A549 (cell line): ENCODE measurements at regions not wholly inside any gene's neighbourhood (a gene's known extent, or its start where the extent isn't known, plus 50 kb on each side); places are given as distances from the start of the nearest gene placed in this dataset.

ENCODE experiments used
- POLR2A ChIP-seq: IDR thresholded peaks from 2 replicates; pipeline ENCODE4 v1.6.1; 2012; ENCODE audit warnings: mild to moderate bottlenecking, low read length
- RCOR1 ChIP-seq: fragments of 150-350 bp; IDR thresholded peaks from 2 replicates; pipeline ENCODE4 v1.6.1; 2014; ENCODE audit warnings: antibody characterized with exemption, low read length, low read depth
- RFX5 ChIP-seq: fragments of 450-650 bp; IDR thresholded peaks from 2 replicates; pipeline ENCODE4 v1.7.1; 2014; ENCODE audit warnings: antibody characterized with exemption, mild to moderate bottlenecking, moderate library complexity
- TF ChIP-seq, protein P1 (sequence below): fragments of >200 bp; sonication (Bioruptor Twin); formaldehyde crosslinking; IDR thresholded peaks from 3 replicates; pipeline ENCODE4 v1.5.1; 2016

DNA sequence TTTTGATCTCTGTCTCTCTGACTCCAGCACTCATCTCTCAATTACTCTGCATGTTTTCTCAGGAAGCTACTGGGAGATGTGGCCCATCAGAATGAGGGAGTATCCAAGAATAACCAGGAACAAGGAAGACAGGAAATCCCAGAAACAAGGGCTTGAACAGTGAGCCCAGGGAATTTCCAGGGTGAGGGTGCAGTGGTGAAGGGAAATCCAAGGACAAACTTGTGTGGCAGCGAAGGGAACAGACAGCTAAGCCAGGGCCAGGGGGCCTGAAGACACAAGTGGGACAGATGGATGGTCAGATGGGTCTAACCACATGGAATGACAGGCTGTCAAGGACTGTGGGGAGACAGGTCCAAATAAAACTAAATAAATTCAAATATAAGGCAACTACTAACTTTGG is 121.8 kb upstream of the ERRFI1 start:
- TF ChIP-seq POLR2A = no peak
- TF ChIP-seq, protein P1, sequence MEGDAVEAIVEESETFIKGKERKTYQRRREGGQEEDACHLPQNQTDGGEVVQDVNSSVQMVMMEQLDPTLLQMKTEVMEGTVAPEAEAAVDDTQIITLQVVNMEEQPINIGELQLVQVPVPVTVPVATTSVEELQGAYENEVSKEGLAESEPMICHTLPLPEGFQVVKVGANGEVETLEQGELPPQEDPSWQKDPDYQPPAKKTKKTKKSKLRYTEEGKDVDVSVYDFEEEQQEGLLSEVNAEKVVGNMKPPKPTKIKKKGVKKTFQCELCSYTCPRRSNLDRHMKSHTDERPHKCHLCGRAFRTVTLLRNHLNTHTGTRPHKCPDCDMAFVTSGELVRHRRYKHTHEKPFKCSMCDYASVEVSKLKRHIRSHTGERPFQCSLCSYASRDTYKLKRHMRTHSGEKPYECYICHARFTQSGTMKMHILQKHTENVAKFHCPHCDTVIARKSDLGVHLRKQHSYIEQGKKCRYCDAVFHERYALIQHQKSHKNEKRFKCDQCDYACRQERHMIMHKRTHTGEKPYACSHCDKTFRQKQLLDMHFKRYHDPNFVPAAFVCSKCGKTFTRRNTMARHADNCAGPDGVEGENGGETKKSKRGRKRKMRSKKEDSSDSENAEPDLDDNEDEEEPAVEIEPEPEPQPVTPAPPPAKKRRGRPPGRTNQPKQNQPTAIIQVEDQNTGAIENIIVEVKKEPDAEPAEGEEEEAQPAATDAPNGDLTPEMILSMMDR = no peak
- no peak for TF ChIP-seq RCOR1
- no peak for TF ChIP-seq RFX5
